Esophagus muscularis mucosa (tissue), 4 donors: ENCODE measurements at regions not wholly inside any gene's neighbourhood (a gene's known extent, or its start where the extent isn't known, plus 50 kb on each side); places are given as distances from the start of the nearest gene placed in this dataset.

Experiments used
- DNase-seq: peaks from one replicate; pipeline ENCODE4 v3.0.0-alpha.2; 2017; ENCODE audit errors: extremely low spot score
- H3K27ac ChIP-seq, 4 donors: fragments of 200-600 bp; sonication (generic); replicated peaks in 1 of 4; 1 replicate in 3 of 4; 2 replicates in 1 of 4; pipeline ENCODE4 v1.5.1; 2016 to 2019; ENCODE audit warnings: mild to moderate bottlenecking in 1 of 4
- H3K27me3 ChIP-seq, 4 donors: fragments of 200-600 bp; sonication (generic); one replicate each; pipeline versions ENCODE4 v1.5.1 to v1.6.0; 2016 to 2019
- H3K36me3 ChIP-seq, 4 donors: fragments of 200-600 bp; sonication (generic); one replicate each; pipeline ENCODE4 v1.5.1; 2016 to 2019
- H3K4me1 ChIP-seq, 4 donors: fragments of 200-600 bp; sonication (generic); one replicate each; pipeline ENCODE4 v1.5.1; 2016 to 2019
- H3K4me3 ChIP-seq, 4 donors: fragments of 200-600 bp; sonication (generic); 1 replicate in 2 of 4; 2 replicates in 2 of 4; pipeline ENCODE4 v1.5.1; 2016 to 2019; ENCODE audit warnings: mild to moderate bottlenecking in 4 of 4, moderate library complexity in 1 of 4
- H3K9me3 ChIP-seq, 4 donors: fragments of 200-600 bp; sonication (generic); 1 replicate in 3 of 4; 2 replicates in 1 of 4; pipeline ENCODE4 v1.5.1; 2016 to 2019
- CTCF ChIP-seq, 3 experiments: fragments of 200-600 bp in 2 of 3; fragments of 450-650 bp in 1 of 3; sonication (generic) in 2 of 3; IDR thresholded peaks; one replicate each; pipeline ENCODE4 v1.5.1; 2017 to 2019; ENCODE audit warnings: antibody characterized with exemption in 3 of 3, mild to moderate bottlenecking in 2 of 3, moderate library complexity in 1 of 3
- EP300 ChIP-seq: sonication (generic); formaldehyde crosslinking; IDR thresholded peaks from one replicate; pipeline ENCODE4 v1.6.1; 2017; ENCODE audit warnings: antibody characterized with exemption
- POLR2A ChIP-seq: fragments of 450-650 bp; IDR thresholded peaks from one replicate; pipeline ENCODE4 v1.6.1; 2017; ENCODE audit warnings: antibody characterized with exemption, moderate library complexity, mild to moderate bottlenecking, low read depth
- POLR2AphosphoS5 ChIP-seq, 2 donors: sonication (generic); formaldehyde crosslinking; IDR thresholded peaks; one replicate each; pipeline ENCODE4 v1.6.1; 2017; ENCODE audit warnings: antibody characterized with exemption in 2 of 2
- WGBS: methylation state at CpG from one replicate; pipeline ENCODE4 v1.1.5; 2018; 5-methylcytosine and 5-hydroxymethylcytosine counted together
- intact Hi-C: fragments of 100-400 bp; cut with DNase I; formaldehyde crosslinking; loops from one replicate; pipeline ENCODE4 v1.15.1; 2023

GRCh38 chr19:30648866-30649862 is 277.0 kb downstream of the ZNF536 start:
- Histone ChIP-seq H3K27ac (no peak overlapping the region), H3K4me3 (no peak overlapping the region), H3K9me3 (no peaks in the 10 kb centered on the region), H3K4me1 (peaks cover 0 to 4% (median 0%) of the 10 kb centered on the region in 4 donors), H3K36me3 (no peaks in the 10 kb centered on the region), H3K27me3 (peaks cover 0 to 59% (median 0%) of the 10 kb centered on the region in 4 donors)
- 74% methylated on average over 12 of the region's 12 CpGs for WGBS
- intact Hi-C loops, result no loop called here
- TF ChIP-seq POLR2A (no peak), CTCF (IDR thresholded peaks at IDR 0.05) (no peak), EP300 (no peak), POLR2AphosphoS5 (IDR thresholded peaks at IDR 0.05) (no peak)
- no peak for DNase-seq

- no peaks in the 10 kb centered on the region for H3K9me3 ChIP-seq
- DNase-seq, result no peak
- WGBS, result 64% methylated on average over 19 of the region's 19 CpGs
- no peak overlapping the region for H3K27ac ChIP-seq
- no peak for TF ChIP-seq CTCF (IDR thresholded peaks at IDR 0.05)
- TF ChIP-seq POLR2AphosphoS5 (IDR thresholded peaks at IDR 0.05), result no peak
- no peak for TF ChIP-seq EP300
- no peak for TF ChIP-seq POLR2A
- H3K36me3 ChIP-seq, result no peaks in the 10 kb centered on the region
- peaks cover 0 to 4% (median 0%) of the 10 kb centered on the region in 4 donors for H3K4me1 ChIP-seq
- intact Hi-C loops, result no loop called here
- H3K4me3 ChIP-seq, result no peak overlapping the region
- H3K27me3 ChIP-seq, result peaks cover 0 to 48% (median 0%) of the 10 kb centered on the region in 4 donors
Measured at GRCh38 chr19:30647891-30648720, 275.9 kb downstream of the ZNF536 start.

GRCh38 chr19:30646806-30647205 is 274.6 kb downstream of the ZNF536 start:
- H3K9me3 ChIP-seq, result no peaks in the 10 kb centered on the region
- TF ChIP-seq CTCF (IDR thresholded peaks at IDR 0.05) (no peak), POLR2AphosphoS5 (IDR thresholded peaks at IDR 0.05) (no peak), POLR2A (no peak), EP300 (no peak)
- H3K36me3 ChIP-seq, result no peaks in the 10 kb centered on the region
- H3K4me3 ChIP-seq, result no peak overlapping the region
- WGBS, result 78% methylated on average over 6 of the region's 6 CpGs
- intact Hi-C loops, result no loop called here
- no peak for DNase-seq
- peaks cover 0 to 38% (median 0%) of the 10 kb centered on the region in 4 donors for H3K27me3 ChIP-seq
- no peak overlapping the region for H3K27ac ChIP-seq
- peaks cover 0 to 4% (median 0%) of the 10 kb centered on the region in 4 donors for H3K4me1 ChIP-seq

GRCh38 chr19:30645946-30646577 is 273.9 kb downstream of the ZNF536 start:
- Histone ChIP-seq H3K27ac (no peak overlapping the region), H3K36me3 (no peaks in the 10 kb centered on the region), H3K4me3 (no peak overlapping the region), H3K4me1 (peaks cover 0 to 4% (median 0%) of the 10 kb centered on the region in 4 donors), H3K27me3 (peaks cover 0 to 38% (median 0%) of the 10 kb centered on the region in 4 donors), H3K9me3 (no peaks in the 10 kb centered on the region)
- intact Hi-C loops, result no loop called here
- TF ChIP-seq EP300, result no peak
- no peak for TF ChIP-seq CTCF (IDR thresholded peaks at IDR 0.05)
- TF ChIP-seq POLR2A, result no peak
- no peak for TF ChIP-seq POLR2AphosphoS5 (IDR thresholded peaks at IDR 0.05)
- no peak for DNase-seq
- WGBS, result 91% methylated on average over 12 of the region's 12 CpGs
